HEK293 (cell line): ENCODE measurements at regions not wholly inside any gene's neighbourhood (a gene's known extent, or its start where the extent isn't known, plus 50 kb on each side); places are given as distances from the start of the nearest gene placed in this dataset.

Source experiments
- CTCF ChIA-PET: fragments of 350-600 bp; formaldehyde crosslinking; extraction: SDS; loops from one replicate; lab custom pipeline; 2021; ENCODE audit warnings: antibody characterized with exemption; lab: Yijun Ruan, JAX
- POLR2A ChIA-PET: fragments of 300-600 bp; formaldehyde crosslinking; extraction: SDS; loops from one replicate; lab custom pipeline; 2020; ENCODE audit warnings: antibody characterized with exemption, inconsistent platforms; lab: Yijun Ruan, JAX
- H3K27ac ChIP-seq: fragments of 200-500 bp; sonication (Bioruptor generic); 2 replicates; pipeline ENCODE4 v1.5.1; 2014; ENCODE audit warnings: low read depth, low read length, control low read depth, inconsistent platforms; ENCODE audit errors: extremely low read depth
- H3K36me3 ChIP-seq, 2 experiments: fragments of 200-500 bp in 1 of 2; sonication (Bioruptor generic) in 1 of 2; 1 replicate in 1 of 2; 2 replicates in 1 of 2; pipeline ENCODE4 v1.5.1; 2014 to 2017; ENCODE audit warnings: inconsistent platforms in 2 of 2, low read length in 2 of 2; ENCODE audit not compliant: control insufficient read depth in 2 of 2, insufficient read depth in 1 of 2
- H3K4me1 ChIP-seq: fragments of 200-500 bp; sonication (Bioruptor generic); 2 replicates; pipeline ENCODE4 v1.5.1; 2014; ENCODE audit warnings: mild to moderate bottlenecking, low read length, inconsistent platforms; ENCODE audit not compliant: control insufficient read depth, insufficient read depth
- H3K4me3 ChIP-seq: 2 replicates; pipeline ENCODE4 v1.5.1; 2011; ENCODE audit warnings: low read depth, mild to moderate bottlenecking, control low read depth, low read length, moderate library complexity
- H3K9me3 ChIP-seq: fragments of 200-500 bp; sonication (Bioruptor generic); 2 replicates; pipeline ENCODE4 v1.5.1; 2014; ENCODE audit warnings: low read depth, low read length, inconsistent platforms; ENCODE audit not compliant: control insufficient read depth, insufficient read depth
- GFI1B ChIP-seq: fragments of 450-650 bp; formaldehyde crosslinking; IDR thresholded peaks from 2 replicates; pipeline ENCODE4 v1.5.1; 2016; ENCODE audit warnings: missing biosample characterization, missing genetic modification characterization
- MYNN ChIP-seq: fragments of 450-650 bp; formaldehyde crosslinking; IDR thresholded peaks from 2 replicates; pipeline ENCODE4 v1.5.1; 2016; ENCODE audit warnings: missing biosample characterization, missing genetic modification characterization, borderline replicate concordance
- RBAK ChIP-seq: fragments of 450-650 bp; formaldehyde crosslinking; IDR thresholded peaks from 2 replicates; pipeline ENCODE4 v1.5.1; 2016; ENCODE audit warnings: missing biosample characterization, missing genetic modification characterization
- REPIN1 ChIP-seq: fragments of 450-650 bp; formaldehyde crosslinking; IDR thresholded peaks from 2 replicates; pipeline ENCODE4 v1.5.1; 2017; ENCODE audit warnings: missing biosample characterization, missing genetic modification characterization, low read depth
- SP7 ChIP-seq: fragments of 450-650 bp; formaldehyde crosslinking; IDR thresholded peaks from 2 replicates; pipeline ENCODE4 v1.5.1; 2016; ENCODE audit warnings: missing biosample characterization, missing genetic modification characterization
- WT1 ChIP-seq: fragments of 450-650 bp; formaldehyde crosslinking; IDR thresholded peaks from 2 replicates; pipeline ENCODE4 v1.5.1; 2016; ENCODE audit warnings: missing biosample characterization, missing genetic modification characterization
- ZBTB17 ChIP-seq: fragments of 450-650 bp; formaldehyde crosslinking; IDR thresholded peaks from 2 replicates; pipeline ENCODE4 v1.5.1; 2016; ENCODE audit warnings: missing biosample characterization, missing genetic modification characterization
- ZBTB48 ChIP-seq: fragments of 450-650 bp; formaldehyde crosslinking; IDR thresholded peaks from 2 replicates; pipeline ENCODE4 v1.5.1; 2016; ENCODE audit warnings: missing biosample characterization, missing genetic modification characterization
- ZNF19 ChIP-seq: fragments of 450-650 bp; formaldehyde crosslinking; IDR thresholded peaks from 2 replicates; pipeline ENCODE4; 2016; ENCODE audit warnings: missing biosample characterization, missing genetic modification characterization, low read depth
- ZNF266 ChIP-seq: fragments of 450-650 bp; formaldehyde crosslinking; IDR thresholded peaks from 2 replicates; pipeline ENCODE4 v1.5.1; 2016; ENCODE audit warnings: missing biosample characterization, missing genetic modification characterization, low read depth
- ZNF335 ChIP-seq: fragments of 450-650 bp; formaldehyde crosslinking; conservative IDR thresholded peaks from 2 replicates; pipeline ENCODE4 v1.5.1; 2016; ENCODE audit warnings: missing biosample characterization, missing genetic modification characterization
- ZNF366 ChIP-seq: fragments of 450-650 bp; formaldehyde crosslinking; conservative IDR thresholded peaks from 2 replicates; pipeline ENCODE4 v1.5.1; 2016; ENCODE audit warnings: missing biosample characterization, missing genetic modification characterization
- ZNF394 ChIP-seq: fragments of 450-650 bp; formaldehyde crosslinking; IDR thresholded peaks from 2 replicates; pipeline ENCODE4 v1.5.1; 2016; ENCODE audit warnings: missing biosample characterization, missing genetic modification characterization, mild to moderate bottlenecking, moderate library complexity, borderline replicate concordance
- ZNF423 ChIP-seq: fragments of 450-650 bp; formaldehyde crosslinking; IDR thresholded peaks from 2 replicates; pipeline ENCODE4 v1.5.1; 2016; ENCODE audit warnings: missing biosample characterization, missing genetic modification characterization
- ZNF596 ChIP-seq: fragments of 450-650 bp; IDR thresholded peaks from 2 replicates; pipeline ENCODE4 v1.5.0; 2018; ENCODE audit warnings: missing biosample characterization, mild to moderate bottlenecking, missing genetic modification characterization, moderate library complexity
- ZNF654 ChIP-seq: fragments of 450-650 bp; formaldehyde crosslinking; IDR thresholded peaks from 2 replicates; pipeline ENCODE4 v1.5.1; 2016; ENCODE audit warnings: low read depth, missing biosample characterization, missing genetic modification characterization
- ZNF660 ChIP-seq: fragments of 450-650 bp; IDR thresholded peaks from 2 replicates; pipeline ENCODE4 v1.5.1; 2018; ENCODE audit warnings: missing biosample characterization, mild to moderate bottlenecking, missing genetic modification characterization
- ZNF768 ChIP-seq: fragments of 450-650 bp; formaldehyde crosslinking; IDR thresholded peaks from 2 replicates; pipeline ENCODE4 v1.5.1; 2018; ENCODE audit warnings: missing biosample characterization, mild to moderate bottlenecking, missing genetic modification characterization
- ZXDB ChIP-seq: fragments of 450-650 bp; formaldehyde crosslinking; IDR thresholded peaks from 2 replicates; pipeline ENCODE4 v1.5.1; 2016; ENCODE audit warnings: missing biosample characterization, missing genetic modification characterization
- TF ChIP-seq, protein P1 (sequence below): fragments of 450-650 bp; formaldehyde crosslinking; IDR thresholded peaks from 2 replicates; pipeline ENCODE4 v1.5.1; 2017; ENCODE audit warnings: missing biosample characterization, missing genetic modification characterization
- TF ChIP-seq, protein P2 (sequence below): fragments of 450-650 bp; formaldehyde crosslinking; optimal IDR thresholded peaks from 2 replicates; pipeline ENCODE3; 2016; ENCODE audit warnings: missing biosample characterization, mild to moderate bottlenecking, missing genetic modification characterization
- TF ChIP-seq, protein P3 (sequence below): fragments of 450-650 bp; formaldehyde crosslinking; IDR thresholded peaks from 2 replicates; pipeline ENCODE4 v1.5.1; 2017; ENCODE audit warnings: missing biosample characterization, missing genetic modification characterization
- TF ChIP-seq, protein P4 (sequence below): fragments of 450-650 bp; formaldehyde crosslinking; IDR thresholded peaks from 2 replicates; pipeline ENCODE4 v1.5.1; 2017; ENCODE audit warnings: missing biosample characterization, missing genetic modification characterization
- TF ChIP-seq, protein P5 (sequence below): fragments of 450-650 bp; formaldehyde crosslinking; IDR thresholded peaks from 2 replicates; pipeline ENCODE4 v1.5.0; 2017; ENCODE audit warnings: missing biosample characterization, missing genetic modification characterization, borderline replicate concordance
- TF ChIP-seq, protein P6 (sequence below): fragments of 450-650 bp; formaldehyde crosslinking; IDR thresholded peaks from 2 replicates; pipeline ENCODE4 v1.5.1; 2016; ENCODE audit warnings: missing biosample characterization, missing genetic modification characterization

DNA sequence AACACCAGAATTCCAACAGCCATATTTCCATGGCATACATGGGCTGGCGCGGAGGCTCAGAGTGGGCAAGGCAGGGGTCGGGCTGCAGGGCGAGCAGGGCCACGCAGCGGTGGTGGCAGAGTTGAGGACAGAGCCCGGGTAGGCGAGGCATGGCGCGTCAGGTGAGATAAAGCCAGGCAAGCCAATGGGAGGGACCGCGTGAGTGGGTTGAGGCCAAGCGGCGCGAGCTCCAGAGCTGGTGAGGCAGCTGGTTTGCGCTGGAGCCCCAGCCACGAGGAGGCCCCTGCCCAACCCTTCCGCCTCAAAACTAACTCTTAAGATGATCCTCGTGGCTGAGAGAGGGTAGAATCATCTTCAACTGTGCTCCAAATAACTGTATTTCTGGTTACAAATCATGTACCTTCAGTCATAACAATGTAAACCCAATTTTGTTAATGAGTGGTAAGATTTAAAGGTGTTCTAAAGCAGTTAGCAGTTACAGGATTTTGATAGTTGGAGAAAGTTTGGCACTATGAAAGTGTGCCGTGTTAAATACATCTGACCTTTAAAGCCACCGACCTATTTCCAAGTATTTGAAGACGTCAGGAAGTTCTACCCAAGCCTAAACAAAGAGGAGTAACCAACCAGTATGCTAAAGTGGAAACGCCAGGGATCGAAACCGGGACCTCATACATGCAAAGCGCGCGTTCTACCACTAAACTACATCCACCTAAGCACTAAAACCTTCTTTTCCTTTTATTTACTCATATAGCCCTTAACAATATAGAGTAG, 107.9 kb downstream of the GPX5 start:
- no peaks in the 10 kb centered on the region for H3K36me3 ChIP-seq
- no peak overlapping the region for H3K27ac ChIP-seq
- H3K4me1 ChIP-seq: no peaks in the 10 kb centered on the region
- POLR2A ChIA-PET: interaction anchor here (2.0 kb wide), 1 partner anchor 44 kb away, joined by 8 read pairs; no protein-coding TSS in a partner anchor
- no peaks in the 10 kb centered on the region for H3K9me3 ChIP-seq
- CTCF ChIA-PET: no interaction called here
- no peak overlapping the region for H3K4me3 ChIP-seq
- TF ChIP-seq WT1 (tag by site-specific recombination) (peak; percentile 49; the same call in 1 of the 2 replicates), ZBTB48 (tag by site-specific recombination) (peak; percentile 18; the same call in 1 of the 2 replicates), SP7 (tag by site-specific recombination) (peak; percentile 37; the same call in 1 of the 2 replicates), MYNN (no peak), ZNF660 (no peak), ZNF394 (peak; percentile 48; the same call in 1 of the 2 replicates), RBAK (tag by site-specific recombination) (no peak), ZNF768 (tag by site-specific recombination) (no peak), ZNF366 (tag by site-specific recombination) (peak; percentile 34; the same call in 1 of the 2 replicates), ZNF335 (tag by site-specific recombination) (no peak; the same call in none of the 2 replicates), REPIN1 (tag by site-specific recombination) (no peak), ZXDB (tag by site-specific recombination) (0 out of 2 replicates have a peak, but pooled peaks have one; percentile 33), ZNF423 (tag by site-specific recombination) (no peak), ZNF19 (tag by site-specific recombination) (no peak), ZNF266 (tag by site-specific recombination) (no peak), ZNF654 (tag by site-specific recombination) (no peak), ZBTB17 (peak; percentile 69; the same call in 1 of the 2 replicates), GFI1B (tag by site-specific recombination) (0 out of 2 replicates have a peak, but pooled peaks have one; percentile 31), ZNF596 (tag by site-specific recombination) (no peak)
- TF ChIP-seq, protein P1, sequence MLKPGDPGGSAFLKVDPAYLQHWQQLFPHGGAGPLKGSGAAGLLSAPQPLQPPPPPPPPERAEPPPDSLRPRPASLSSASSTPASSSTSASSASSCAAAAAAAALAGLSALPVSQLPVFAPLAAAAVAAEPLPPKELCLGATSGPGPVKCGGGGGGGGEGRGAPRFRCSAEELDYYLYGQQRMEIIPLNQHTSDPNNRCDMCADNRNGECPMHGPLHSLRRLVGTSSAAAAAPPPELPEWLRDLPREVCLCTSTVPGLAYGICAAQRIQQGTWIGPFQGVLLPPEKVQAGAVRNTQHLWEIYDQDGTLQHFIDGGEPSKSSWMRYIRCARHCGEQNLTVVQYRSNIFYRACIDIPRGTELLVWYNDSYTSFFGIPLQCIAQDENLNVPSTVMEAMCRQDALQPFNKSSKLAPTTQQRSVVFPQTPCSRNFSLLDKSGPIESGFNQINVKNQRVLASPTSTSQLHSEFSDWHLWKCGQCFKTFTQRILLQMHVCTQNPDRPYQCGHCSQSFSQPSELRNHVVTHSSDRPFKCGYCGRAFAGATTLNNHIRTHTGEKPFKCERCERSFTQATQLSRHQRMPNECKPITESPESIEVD: peak; percentile 58
- TF ChIP-seq, protein P2, sequence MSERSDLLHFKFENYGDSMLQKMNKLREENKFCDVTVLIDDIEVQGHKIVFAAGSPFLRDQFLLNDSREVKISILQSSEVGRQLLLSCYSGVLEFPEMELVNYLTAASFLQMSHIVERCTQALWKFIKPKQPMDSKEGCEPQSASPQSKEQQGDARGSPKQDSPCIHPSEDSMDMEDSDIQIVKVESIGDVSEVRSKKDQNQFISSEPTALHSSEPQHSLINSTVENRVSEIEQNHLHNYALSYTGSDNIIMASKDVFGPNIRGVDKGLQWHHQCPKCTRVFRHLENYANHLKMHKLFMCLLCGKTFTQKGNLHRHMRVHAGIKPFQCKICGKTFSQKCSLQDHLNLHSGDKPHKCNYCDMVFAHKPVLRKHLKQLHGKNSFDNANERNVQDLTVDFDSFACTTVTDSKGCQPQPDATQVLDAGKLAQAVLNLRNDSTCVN (tag by site-specific recombination): peak; percentile 17
- TF ChIP-seq, protein P3, sequence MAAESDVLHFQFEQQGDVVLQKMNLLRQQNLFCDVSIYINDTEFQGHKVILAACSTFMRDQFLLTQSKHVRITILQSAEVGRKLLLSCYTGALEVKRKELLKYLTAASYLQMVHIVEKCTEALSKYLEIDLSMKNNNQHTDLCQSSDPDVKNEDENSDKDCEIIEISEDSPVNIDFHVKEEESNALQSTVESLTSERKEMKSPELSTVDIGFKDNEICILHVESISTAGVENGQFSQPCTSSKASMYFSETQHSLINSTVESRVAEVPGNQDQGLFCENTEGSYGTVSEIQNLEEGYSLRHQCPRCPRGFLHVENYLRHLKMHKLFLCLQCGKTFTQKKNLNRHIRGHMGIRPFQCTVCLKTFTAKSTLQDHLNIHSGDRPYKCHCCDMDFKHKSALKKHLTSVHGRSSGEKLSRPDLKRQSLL (tag by site-specific recombination): peak; percentile 72; the same call in 1 of the 2 replicates
- TF ChIP-seq, protein P4, sequence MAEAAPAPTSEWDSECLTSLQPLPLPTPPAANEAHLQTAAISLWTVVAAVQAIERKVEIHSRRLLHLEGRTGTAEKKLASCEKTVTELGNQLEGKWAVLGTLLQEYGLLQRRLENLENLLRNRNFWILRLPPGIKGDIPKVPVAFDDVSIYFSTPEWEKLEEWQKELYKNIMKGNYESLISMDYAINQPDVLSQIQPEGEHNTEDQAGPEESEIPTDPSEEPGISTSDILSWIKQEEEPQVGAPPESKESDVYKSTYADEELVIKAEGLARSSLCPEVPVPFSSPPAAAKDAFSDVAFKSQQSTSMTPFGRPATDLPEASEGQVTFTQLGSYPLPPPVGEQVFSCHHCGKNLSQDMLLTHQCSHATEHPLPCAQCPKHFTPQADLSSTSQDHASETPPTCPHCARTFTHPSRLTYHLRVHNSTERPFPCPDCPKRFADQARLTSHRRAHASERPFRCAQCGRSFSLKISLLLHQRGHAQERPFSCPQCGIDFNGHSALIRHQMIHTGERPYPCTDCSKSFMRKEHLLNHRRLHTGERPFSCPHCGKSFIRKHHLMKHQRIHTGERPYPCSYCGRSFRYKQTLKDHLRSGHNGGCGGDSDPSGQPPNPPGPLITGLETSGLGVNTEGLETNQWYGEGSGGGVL (tag by site-specific recombination): peak; percentile 6; the same call in 1 of the 2 replicates
- TF ChIP-seq, protein P5, sequence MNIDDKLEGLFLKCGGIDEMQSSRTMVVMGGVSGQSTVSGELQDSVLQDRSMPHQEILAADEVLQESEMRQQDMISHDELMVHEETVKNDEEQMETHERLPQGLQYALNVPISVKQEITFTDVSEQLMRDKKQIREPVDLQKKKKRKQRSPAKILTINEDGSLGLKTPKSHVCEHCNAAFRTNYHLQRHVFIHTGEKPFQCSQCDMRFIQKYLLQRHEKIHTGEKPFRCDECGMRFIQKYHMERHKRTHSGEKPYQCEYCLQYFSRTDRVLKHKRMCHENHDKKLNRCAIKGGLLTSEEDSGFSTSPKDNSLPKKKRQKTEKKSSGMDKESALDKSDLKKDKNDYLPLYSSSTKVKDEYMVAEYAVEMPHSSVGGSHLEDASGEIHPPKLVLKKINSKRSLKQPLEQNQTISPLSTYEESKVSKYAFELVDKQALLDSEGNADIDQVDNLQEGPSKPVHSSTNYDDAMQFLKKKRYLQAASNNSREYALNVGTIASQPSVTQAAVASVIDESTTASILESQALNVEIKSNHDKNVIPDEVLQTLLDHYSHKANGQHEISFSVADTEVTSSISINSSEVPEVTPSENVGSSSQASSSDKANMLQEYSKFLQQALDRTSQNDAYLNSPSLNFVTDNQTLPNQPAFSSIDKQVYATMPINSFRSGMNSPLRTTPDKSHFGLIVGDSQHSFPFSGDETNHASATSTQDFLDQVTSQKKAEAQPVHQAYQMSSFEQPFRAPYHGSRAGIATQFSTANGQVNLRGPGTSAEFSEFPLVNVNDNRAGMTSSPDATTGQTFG (tag by site-specific recombination): no peak
- TF ChIP-seq, protein P6, sequence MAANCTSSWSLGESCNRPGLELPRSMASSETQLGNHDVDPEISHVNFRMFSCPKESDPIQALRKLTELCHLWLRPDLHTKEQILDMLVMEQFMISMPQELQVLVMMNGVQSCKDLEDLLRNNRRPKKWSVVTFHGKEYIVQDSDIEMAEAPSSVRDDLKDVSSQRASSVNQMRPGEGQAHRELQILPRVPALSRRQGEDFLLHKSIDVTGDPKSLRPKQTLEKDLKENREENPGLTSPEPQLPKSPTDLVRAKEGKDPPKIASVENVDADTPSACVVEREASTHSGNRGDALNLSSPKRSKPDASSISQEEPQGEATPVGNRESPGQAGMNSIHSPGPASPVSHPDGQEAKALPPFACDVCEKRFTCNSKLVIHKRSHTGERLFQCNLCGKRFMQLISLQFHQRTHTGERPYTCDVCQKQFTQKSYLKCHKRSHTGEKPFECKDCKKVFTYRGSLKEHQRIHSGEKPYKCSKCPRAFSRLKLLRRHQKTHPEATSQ (tag by site-specific recombination): 0 out of 2 replicates have a peak, but pooled peaks have one; percentile 29
